ENCODE measurements at regions not wholly inside any gene's neighbourhood (a gene's known extent, or its start where the extent isn't known, plus 50 kb on each side); places are given as distances from the start of the nearest gene placed in this dataset.

- no peak for TF ChIP-seq ZBTB40 (IDR thresholded peaks at IDR 0.05)
- TF ChIP-seq ZBTB40 (CRISPR knock-in tag; IDR thresholded peaks at IDR 0.05): no peak
- TF ChIP-seq AGO2 (optimal IDR thresholded peaks at IDR 0.05; ENCODE audit: low read depth, low read length): no peak
- no peak for TF ChIP-seq ZNF44 (CRISPR knock-in tag; IDR thresholded peaks at IDR 0.05)
- TF ChIP-seq ZSCAN20 (CRISPR knock-in tag; IDR thresholded peaks at IDR 0.05; ENCODE audit: borderline replicate concordance): no peak
- no peak for TF ChIP-seq PHF8 (CRISPR knock-in tag; IDR thresholded peaks at IDR 0.05)
- TF ChIP-seq KAT2B (IDR thresholded peaks at IDR 0.05; ENCODE audit: borderline replicate concordance, low read depth, low read length): no peak
- no peak for TF ChIP-seq MAFK (conservative IDR thresholded peaks at IDR 0.05 in 1 of 2, IDR thresholded peaks at IDR 0.05 in 1 of 2; ENCODE audit: low read length in 2 of 2)
- no peak for TF ChIP-seq CENPBD1 (CRISPR knock-in tag; IDR thresholded peaks at IDR 0.05; ENCODE audit: borderline replicate concordance, low read depth)
- TF ChIP-seq ZC3H4 (CRISPR knock-in tag; IDR thresholded peaks at IDR 0.05; ENCODE audit: borderline replicate concordance): no peak
- no peak for TF ChIP-seq HDAC2 (CRISPR knock-in tag; IDR thresholded peaks at IDR 0.05)
- TF ChIP-seq MED8 (CRISPR knock-in tag; IDR thresholded peaks at IDR 0.05; ENCODE audit: insufficient replicate concordance): no peak
- no peak for TF ChIP-seq ZBTB25 (CRISPR knock-in tag; IDR thresholded peaks at IDR 0.05)
- no peak for TF ChIP-seq ZSCAN30 (CRISPR knock-in tag; IDR thresholded peaks at IDR 0.05)
These were observed 835.6 kb downstream of the TBC1D32 start for GRCh38 chr6:120498711-120499110.
